HCT116 (cell line): ENCODE measurements at regions not wholly inside any gene's neighbourhood (a gene's known extent, or its start where the extent isn't known, plus 50 kb on each side); places are given as distances from the start of the nearest gene placed in this dataset.

Experiments
- ATAC-seq: fragments of 200-7000 bp; cut with Tn5 transposase; 2 replicates; pipeline ENCODE4 v1.9.1; 2020; ENCODE audit warnings: mild to moderate bottlenecking, moderate library complexity
- BruUV-seq: library from RNA; stranded (reverse); fragments of 400-500 nt; replicated peaks from 2 replicates; lab custom pipeline; 2021; lab: Mats Ljungman, UMichigan
- CTCF ChIA-PET: fragments of 300-600 bp; sonication (Branson Sonifier 250); formaldehyde crosslinking; loops from one replicate; lab custom pipeline; 2021; ENCODE audit warnings: antibody characterized with exemption; lab: Charles Lee
- POLR2A ChIA-PET: fragments of 300-600, 350-600 bp; sonication (Branson Sonifier 250); formaldehyde crosslinking; loops from one replicate; lab custom pipeline; 2021; ENCODE audit warnings: antibody characterized with exemption; lab: Charles Lee
- RAD21 ChIA-PET, 2 experiments: fragments of 300-600 bp; sonication (Branson Sonifier 250); formaldehyde crosslinking; loops; one replicate each; lab custom pipeline; 2023; ENCODE audit warnings: low total read pairs in 2 of 2; ENCODE audit not compliant: uncharacterized antibody in 2 of 2, unreplicated experiment in 2 of 2, low non-redundant PET in 1 of 2; lab: Charles Lee
- DNase-seq: peaks from one replicate; pipeline ENCODE4 v3.0.0-alpha.2; 2010; ENCODE audit warnings: low read depth, low spot score
- H2AFZ ChIP-seq: fragments of 200-600 bp; shearing (Covaris generic), sonication (generic); 2 replicates; pipeline ENCODE4 v1.6.1; 2017; ENCODE audit warnings: low read depth, mixed run types, mixed read lengths, antibody characterized with exemption, low read length; ENCODE audit not compliant: poor library complexity, severe bottlenecking
- H3K27ac ChIP-seq: 2 replicates; pipeline ENCODE4 v1.5.1; 2012; ENCODE audit warnings: low read depth, low read length
- H3K27me3 ChIP-seq: fragments of 200-600 bp; sonication (generic); 2 replicates; pipeline ENCODE4 v1.6.1; 2016; ENCODE audit warnings: mixed run types, low read length, mixed read lengths; ENCODE audit not compliant: insufficient read depth
- H3K36me3 ChIP-seq, 2 experiments: fragments of 200-500 bp in 1 of 2; fragments of 200-600 bp in 1 of 2; sonication (Bioruptor generic) in 1 of 2; sonication (generic) in 1 of 2; 2 replicates each; pipeline versions ENCODE4 v1.5.1 to v1.6.1; 2014 to 2016; ENCODE audit warnings: low read length in 2 of 2, inconsistent platforms in 1 of 2, mixed read lengths in 1 of 2, mixed run types in 1 of 2; ENCODE audit not compliant: insufficient read depth in 2 of 2, control insufficient read depth in 1 of 2
- H3K4me1 ChIP-seq, 2 experiments: fragments of 200-600 bp in 1 of 2; sonication (generic) in 1 of 2; 2 replicates each; pipeline versions ENCODE4 v1.5.1 to v1.6.1; 2012 to 2017; ENCODE audit warnings: low read length in 2 of 2, inconsistent platforms in 1 of 2, mild to moderate bottlenecking in 1 of 2, mixed read lengths in 1 of 2, mixed run types in 1 of 2, moderate library complexity in 1 of 2; ENCODE audit not compliant: insufficient read depth in 2 of 2, control insufficient read depth in 1 of 2
- H3K4me2 ChIP-seq: fragments of 200-600 bp; sonication (generic); 2 replicates; pipeline ENCODE4 v1.6.1; 2017; ENCODE audit warnings: mixed run types, low read length, mixed read lengths
- H3K4me3 ChIP-seq, 2 experiments: fragments of 200-600 bp in 1 of 2; sonication (generic) in 1 of 2; replicated peaks in 1 of 2; 2 replicates each; pipeline ENCODE4 v1.5.1; 2011 to 2016; ENCODE audit warnings: low read length in 2 of 2, control low read depth in 1 of 2, low read depth in 1 of 2, mild to moderate bottlenecking in 1 of 2, mixed read lengths in 1 of 2, mixed run types in 1 of 2
- H3K79me2 ChIP-seq: fragments of 200-600 bp; sonication (generic); 2 replicates; pipeline ENCODE4 v1.6.1; 2017; ENCODE audit warnings: mild to moderate bottlenecking, mixed run types, low read length, moderate library complexity, mixed read lengths; ENCODE audit not compliant: insufficient read depth
- H3K9ac ChIP-seq: fragments of 200-600 bp; sonication (generic); 2 replicates; pipeline ENCODE4 v1.6.1; 2016; ENCODE audit warnings: low read length, mixed read lengths
- H3K9me2 ChIP-seq: fragments of 200-600 bp; sonication (generic), shearing (Covaris generic); 2 replicates; pipeline ENCODE4 v1.6.1; 2017; ENCODE audit warnings: mixed run types, mild to moderate bottlenecking, moderate library complexity; ENCODE audit not compliant: insufficient read depth
- H3K9me3 ChIP-seq, 2 experiments: fragments of 200-500 bp in 1 of 2; fragments of 200-600 bp in 1 of 2; sonication (Bioruptor generic) in 1 of 2; sonication (generic) in 1 of 2; 2 replicates each; pipeline ENCODE4 v1.6.1; 2014 to 2017; ENCODE audit warnings: low read length in 2 of 2, mixed read lengths in 2 of 2, inconsistent platforms in 1 of 2, low read depth in 1 of 2, mild to moderate bottlenecking in 1 of 2, mixed run types in 1 of 2, moderate library complexity in 1 of 2; ENCODE audit not compliant: control insufficient read depth in 1 of 2, insufficient read depth in 1 of 2
- H4K20me1 ChIP-seq: fragments of 200-600 bp; sonication (generic), shearing (Covaris generic); 2 replicates; pipeline ENCODE4 v1.6.1; 2017; ENCODE audit warnings: mixed run types, mild to moderate bottlenecking, moderate library complexity; ENCODE audit not compliant: insufficient read depth
- ATF3 ChIP-seq: IDR thresholded peaks from 2 replicates; pipeline ENCODE4 v1.6.1; 2012
- CBX3 ChIP-seq: IDR thresholded peaks from 2 replicates; pipeline ENCODE4 v1.6.1; 2012; ENCODE audit warnings: low read depth
- CEBPB ChIP-seq: IDR thresholded peaks from 2 replicates; pipeline ENCODE4 v1.6.1; 2012; ENCODE audit warnings: low read depth
- CTCF ChIP-seq, 3 experiments: fragments of 200-600 bp in 1 of 3; sonication (generic) in 1 of 3; IDR thresholded peaks in 2 of 3; conservative IDR thresholded peaks in 1 of 3; 2 replicates each; pipeline ENCODE4 v1.5.1; 2012 to 2017; ENCODE audit warnings: low read depth in 2 of 3, low read length in 2 of 3, antibody characterized with exemption in 1 of 3, borderline replicate concordance in 1 of 3, control low read depth in 1 of 3, mild to moderate bottlenecking in 1 of 3, mixed read lengths in 1 of 3, mixed run types in 1 of 3, moderate library complexity in 1 of 3; ENCODE audit not compliant: insufficient read depth in 1 of 3
- EGR1 ChIP-seq: IDR thresholded peaks from 2 replicates; pipeline ENCODE4 v1.6.1; 2012; ENCODE audit warnings: low read depth
- ELF1 ChIP-seq: IDR thresholded peaks from 2 replicates; pipeline ENCODE4 v1.6.1; 2012; ENCODE audit warnings: low read depth, borderline replicate concordance
- EZH2 ChIP-seq: fragments of 200-600 bp; sonication (generic); IDR thresholded peaks from 2 replicates; pipeline ENCODE4 v1.6.1; 2017; ENCODE audit warnings: antibody characterized with exemption, mixed run types
- FOSL1 ChIP-seq: IDR thresholded peaks from 2 replicates; pipeline ENCODE4 v1.6.1; 2012; ENCODE audit warnings: low read depth
- MAX ChIP-seq: IDR thresholded peaks from 2 replicates; pipeline ENCODE4 v1.6.1; 2012
- POLR2A ChIP-seq: IDR thresholded peaks from 2 replicates; pipeline ENCODE4 v1.7.0; 2011; ENCODE audit warnings: borderline replicate concordance; ENCODE audit not compliant: insufficient read depth, insufficient read length; ENCODE audit errors: extremely low read depth
- POLR2AphosphoS5 ChIP-seq: IDR thresholded peaks from 2 replicates; pipeline ENCODE4 v1.6.1; 2011; ENCODE audit warnings: mild to moderate bottlenecking, low read depth, low read length, moderate library complexity
- REST ChIP-seq: IDR thresholded peaks from 2 replicates; pipeline ENCODE4 v1.6.1; 2012; ENCODE audit warnings: low read depth
- SIN3A ChIP-seq: IDR thresholded peaks from 2 replicates; pipeline ENCODE4 v1.6.1; 2012; ENCODE audit warnings: low read depth
- SRF ChIP-seq: IDR thresholded peaks from 2 replicates; pipeline ENCODE4 v1.6.1; 2012; ENCODE audit warnings: low read depth
- ZFX ChIP-seq: fragments of 450-650 bp; IDR thresholded peaks from 2 replicates; pipeline ENCODE4 v1.6.1; 2017
- ZNF274 ChIP-seq: fragments of 200-500 bp; sonication (Bioruptor generic); IDR thresholded peaks from 2 replicates; pipeline ENCODE4 v1.6.1; 2014; ENCODE audit warnings: mild to moderate bottlenecking, low read depth, low read length, inconsistent platforms
- intact Hi-C: fragments of 100-400 bp; cut with micrococcal nuclease; formaldehyde crosslinking; loops from 2 replicates; pipeline ENCODE4 v1.10.0; 2022

- TF ChIP-seq REST, result no peak
- no peak for TF ChIP-seq ZFX
- no peak for TF ChIP-seq SRF
- no peak for TF ChIP-seq MAX
These were observed 84.5 kb downstream of the CCR1 start (continued) for GRCh38 chr3:46123646-46124045.

- CTCF ChIA-PET, result no interaction called here
- Histone ChIP-seq H2AFZ (no peak overlapping the region), H3K9me3 (no peaks in the 10 kb centered on the region), H3K4me2 (no peak overlapping the region), H3K4me3 (no peak overlapping the region), H3K9me2 (no peaks in the 10 kb centered on the region), H3K9ac (no peak overlapping the region), H3K36me3 (no peaks in the 10 kb centered on the region), H3K4me1 (peaks cover 0 to 3% of the 10 kb centered on the region in 2 experiments; a peak in 2 of 4 replicates), H3K27me3 (no peaks in the 10 kb centered on the region), H3K27ac (no peak overlapping the region), H4K20me1 (no peaks in the 10 kb centered on the region), H3K79me2 (no peaks in the 10 kb centered on the region)
- BruUV-seq, result no TSS peak
- RAD21 ChIA-PET, result no interaction called here
- TF ChIP-seq POLR2A (no peak), CBX3 (no peak), POLR2AphosphoS5 (no peak), CEBPB (no peak), ELF1 (no peak), ZNF274 (no peak), ATF3 (no peak), EZH2 (no peak), SIN3A (no peak), SRF (no peak), FOSL1 (no peak), CTCF (IDR thresholded peaks at IDR 0.05 in 2 of 3, conservative IDR thresholded peaks at IDR 0.05 in 1 of 3; ENCODE audit: borderline replicate concordance in 1 of 3, insufficient read depth in 1 of 3, low read depth in 2 of 3, low read length in 2 of 3) (no peak), ZFX (no peak), EGR1 (no peak)
- ATAC-seq (no peak), DNase-seq (no peak)
- intact Hi-C loops, result no loop called here
- POLR2A ChIA-PET, result no interaction called here
These were observed 86.0 kb downstream of the CCR1 start for GRCh38 chr3:46122091-46122490.
